ENCODE measurements at regions not wholly inside any gene's neighbourhood (a gene's known extent, or its start where the extent isn't known, plus 50 kb on each side); places are given as distances from the start of the nearest gene placed in this dataset.

- TF ChIP-seq CTCF (conservative IDR thresholded peaks at IDR 0.05; ENCODE audit: low read depth, low read length), result no peak
- TF ChIP-seq POLR2A (IDR thresholded peaks at IDR 0.05; ENCODE audit: low read depth, low read length), result no peak
- TF ChIP-seq MAFK (IDR thresholded peaks at IDR 0.05; ENCODE audit: low read depth, low read length), result no peak
Observed at GRCh38 chr2:23058435-23058834, 326.5 kb upstream of the KLHL29 start.

Data from IMR-90 (cell line).